ENCODE measurements at regions not wholly inside any gene's neighbourhood (a gene's known extent, or its start where the extent isn't known, plus 50 kb on each side); places are given as distances from the start of the nearest gene placed in this dataset.

- H3K27ac ChIP-seq (ENCODE audit: low read length): no peak overlapping the region
- no peaks in the 10 kb centered on the region for H3K9me3 ChIP-seq (ENCODE audit: control insufficient read depth, insufficient read depth, low read depth, low read length)
- DNase-seq (ENCODE audit: low read depth, low spot score) (no peak), ATAC-seq (no peak)
- TF ChIP-seq REST (IDR thresholded peaks at IDR 0.05; ENCODE audit: insufficient read depth in 1 of 2, low read depth in 2 of 2, low read length in 1 of 2) (no peak), POLR2AphosphoS5 (IDR thresholded peaks at IDR 0.05; ENCODE audit: low read depth, low read length) (no peak), CTCF (IDR thresholded peaks at IDR 0.05) (no peak), TCF7L2 (IDR thresholded peaks at IDR 0.05; ENCODE audit: low read depth, low read length) (no peak), SIN3A (IDR thresholded peaks at IDR 0.05; ENCODE audit: borderline replicate concordance, insufficient read depth, low read depth, low read length) (no peak)
- H3K4me3 ChIP-seq (ENCODE audit: low read depth in 2 of 2, low read length in 2 of 2): no peak overlapping the region
- no peaks in the 10 kb centered on the region for H3K4me1 ChIP-seq (ENCODE audit: control insufficient read depth, insufficient read depth, low read length)
- ChIA-PET POLR2A (no interaction called here), CTCF (no interaction called here)
- peaks cover 2% of the 10 kb centered on the region; the same call in 1 of the 2 replicates for H3K27me3 ChIP-seq (ENCODE audit: control insufficient read depth, insufficient read depth, low read length)
- intact Hi-C loops (cut with micrococcal nuclease; ENCODE audit: unreplicated experiment) (no loop called here), in situ Hi-C loops (cut with HindIII; ENCODE audit: low pct_unique_long_range_greater_than_20kb, low sequenced_read_pairs) (no loop called here)
- no TSS peak for BruUV-seq (replicated peaks)
- H3K36me3 ChIP-seq (ENCODE audit: control insufficient read depth, insufficient read depth, low read length): no peaks in the 10 kb centered on the region
Observed at GRCh38 chrX:124230655-124231450, 101.6 kb upstream of the TEX13D start.

GRCh38 chrX:124231451-124231759 is 101.1 kb upstream of the TEX13D start:
- CTCF ChIA-PET: no interaction called here
- POLR2A ChIA-PET: no interaction called here
- no peak for DNase-seq (ENCODE audit: low read depth, low spot score)
- peaks cover 2% of the 10 kb centered on the region; the same call in 1 of the 2 replicates for H3K27me3 ChIP-seq (ENCODE audit: control insufficient read depth, insufficient read depth, low read length)
- intact Hi-C loops (cut with micrococcal nuclease; ENCODE audit: unreplicated experiment) (no loop called here), in situ Hi-C loops (cut with HindIII; ENCODE audit: low pct_unique_long_range_greater_than_20kb, low sequenced_read_pairs) (no loop called here)
- H3K36me3 ChIP-seq (ENCODE audit: control insufficient read depth, insufficient read depth, low read length): no peaks in the 10 kb centered on the region
- no peak for ATAC-seq
- H3K4me3 ChIP-seq (ENCODE audit: low read depth in 2 of 2, low read length in 2 of 2): no peak overlapping the region
- no peak overlapping the region for H3K27ac ChIP-seq (ENCODE audit: low read length)
- no peaks in the 10 kb centered on the region for H3K4me1 ChIP-seq (ENCODE audit: control insufficient read depth, insufficient read depth, low read length)
- no peaks in the 10 kb centered on the region for H3K9me3 ChIP-seq (ENCODE audit: control insufficient read depth, insufficient read depth, low read depth, low read length)
- BruUV-seq (replicated peaks): no TSS peak
- TF ChIP-seq TCF7L2 (IDR thresholded peaks at IDR 0.05; ENCODE audit: low read depth, low read length) (no peak), CTCF (IDR thresholded peaks at IDR 0.05) (no peak), REST (IDR thresholded peaks at IDR 0.05; ENCODE audit: insufficient read depth in 1 of 2, low read depth in 2 of 2, low read length in 1 of 2) (no peak), POLR2AphosphoS5 (IDR thresholded peaks at IDR 0.05; ENCODE audit: low read depth, low read length) (no peak), SIN3A (IDR thresholded peaks at IDR 0.05; ENCODE audit: borderline replicate concordance, insufficient read depth, low read depth, low read length) (no peak)
